ENCODE measurements at regions not wholly inside any gene's neighbourhood (a gene's known extent, or its start where the extent isn't known, plus 50 kb on each side); places are given as distances from the start of the nearest gene placed in this dataset.

GRCh38 chr3:181329024-181329423, 339.5 kb upstream of the DNAJC19 start (continued):
- TF ChIP-seq EGR1 (IDR thresholded peaks at IDR 0.05; ENCODE audit: borderline replicate concordance, low read depth, low read length) = no peak
- no peak for TF ChIP-seq YY1 (IDR thresholded peaks at IDR 0.05; ENCODE audit: low read depth, low read length)
- TF ChIP-seq ASH2L (IDR thresholded peaks at IDR 0.05; ENCODE audit: low read length) = no peak
- no peak for TF ChIP-seq ATF3 (IDR thresholded peaks at IDR 0.05; ENCODE audit: insufficient read depth, low read depth, low read length)
- TF ChIP-seq TBP (IDR thresholded peaks at IDR 0.05; ENCODE audit: low read depth, low read length) = no peak
